ENCODE measurements at regions not wholly inside any gene's neighbourhood (a gene's known extent, or its start where the extent isn't known, plus 50 kb on each side); places are given as distances from the start of the nearest gene placed in this dataset.

GRCh38 chr11:127052404-127052803 lies 51.8 kb upstream of the KIRREL3 start:
- H3K27ac ChIP-seq = no peak overlapping the region
- ATAC-seq = no peak
- no peaks in the 10 kb centered on the region for H3K27me3 ChIP-seq (ENCODE audit: low read depth)
- no peaks in the 10 kb centered on the region for H3K36me3 ChIP-seq
- DNase-seq = no peak
- no peaks in the 10 kb centered on the region for H3K4me1 ChIP-seq
- H3K4me3 ChIP-seq = no peak overlapping the region
- intact Hi-C loops (cut with DNase I) = no loop called here
- TF ChIP-seq, protein P1, sequence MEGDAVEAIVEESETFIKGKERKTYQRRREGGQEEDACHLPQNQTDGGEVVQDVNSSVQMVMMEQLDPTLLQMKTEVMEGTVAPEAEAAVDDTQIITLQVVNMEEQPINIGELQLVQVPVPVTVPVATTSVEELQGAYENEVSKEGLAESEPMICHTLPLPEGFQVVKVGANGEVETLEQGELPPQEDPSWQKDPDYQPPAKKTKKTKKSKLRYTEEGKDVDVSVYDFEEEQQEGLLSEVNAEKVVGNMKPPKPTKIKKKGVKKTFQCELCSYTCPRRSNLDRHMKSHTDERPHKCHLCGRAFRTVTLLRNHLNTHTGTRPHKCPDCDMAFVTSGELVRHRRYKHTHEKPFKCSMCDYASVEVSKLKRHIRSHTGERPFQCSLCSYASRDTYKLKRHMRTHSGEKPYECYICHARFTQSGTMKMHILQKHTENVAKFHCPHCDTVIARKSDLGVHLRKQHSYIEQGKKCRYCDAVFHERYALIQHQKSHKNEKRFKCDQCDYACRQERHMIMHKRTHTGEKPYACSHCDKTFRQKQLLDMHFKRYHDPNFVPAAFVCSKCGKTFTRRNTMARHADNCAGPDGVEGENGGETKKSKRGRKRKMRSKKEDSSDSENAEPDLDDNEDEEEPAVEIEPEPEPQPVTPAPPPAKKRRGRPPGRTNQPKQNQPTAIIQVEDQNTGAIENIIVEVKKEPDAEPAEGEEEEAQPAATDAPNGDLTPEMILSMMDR (IDR thresholded peaks at IDR 0.05) = no peak
- H3K9me3 ChIP-seq = no peaks in the 10 kb centered on the region

Data from lower lobe of right lung (tissue), 2 donors.